ENCODE measurements at regions not wholly inside any gene's neighbourhood (a gene's known extent, or its start where the extent isn't known, plus 50 kb on each side); places are given as distances from the start of the nearest gene placed in this dataset.

- TF ChIP-seq, protein P1, sequence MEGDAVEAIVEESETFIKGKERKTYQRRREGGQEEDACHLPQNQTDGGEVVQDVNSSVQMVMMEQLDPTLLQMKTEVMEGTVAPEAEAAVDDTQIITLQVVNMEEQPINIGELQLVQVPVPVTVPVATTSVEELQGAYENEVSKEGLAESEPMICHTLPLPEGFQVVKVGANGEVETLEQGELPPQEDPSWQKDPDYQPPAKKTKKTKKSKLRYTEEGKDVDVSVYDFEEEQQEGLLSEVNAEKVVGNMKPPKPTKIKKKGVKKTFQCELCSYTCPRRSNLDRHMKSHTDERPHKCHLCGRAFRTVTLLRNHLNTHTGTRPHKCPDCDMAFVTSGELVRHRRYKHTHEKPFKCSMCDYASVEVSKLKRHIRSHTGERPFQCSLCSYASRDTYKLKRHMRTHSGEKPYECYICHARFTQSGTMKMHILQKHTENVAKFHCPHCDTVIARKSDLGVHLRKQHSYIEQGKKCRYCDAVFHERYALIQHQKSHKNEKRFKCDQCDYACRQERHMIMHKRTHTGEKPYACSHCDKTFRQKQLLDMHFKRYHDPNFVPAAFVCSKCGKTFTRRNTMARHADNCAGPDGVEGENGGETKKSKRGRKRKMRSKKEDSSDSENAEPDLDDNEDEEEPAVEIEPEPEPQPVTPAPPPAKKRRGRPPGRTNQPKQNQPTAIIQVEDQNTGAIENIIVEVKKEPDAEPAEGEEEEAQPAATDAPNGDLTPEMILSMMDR (IDR thresholded peaks at IDR 0.05) = no peak
- TF ChIP-seq USF2 (IDR thresholded peaks at IDR 0.05; ENCODE audit: borderline replicate concordance, low read depth, low read length) (no peak), TCF12 (IDR thresholded peaks at IDR 0.05) (no peak), RCOR1 (IDR thresholded peaks at IDR 0.05; ENCODE audit: low read length) (no peak), NFIC (IDR thresholded peaks at IDR 0.05; ENCODE audit: borderline replicate concordance) (no peak), EZH2phosphoT487 (IDR thresholded peaks at IDR 0.05; ENCODE audit: borderline replicate concordance, low read depth) (no peak)
Measured at GRCh38 chr4:14865031-14865366, 137.3 kb upstream of the CPEB2 start.

All from SK-N-SH (cell line).